ENCODE measurements at regions not wholly inside any gene's neighbourhood (a gene's known extent, or its start where the extent isn't known, plus 50 kb on each side); places are given as distances from the start of the nearest gene placed in this dataset.

DNA sequence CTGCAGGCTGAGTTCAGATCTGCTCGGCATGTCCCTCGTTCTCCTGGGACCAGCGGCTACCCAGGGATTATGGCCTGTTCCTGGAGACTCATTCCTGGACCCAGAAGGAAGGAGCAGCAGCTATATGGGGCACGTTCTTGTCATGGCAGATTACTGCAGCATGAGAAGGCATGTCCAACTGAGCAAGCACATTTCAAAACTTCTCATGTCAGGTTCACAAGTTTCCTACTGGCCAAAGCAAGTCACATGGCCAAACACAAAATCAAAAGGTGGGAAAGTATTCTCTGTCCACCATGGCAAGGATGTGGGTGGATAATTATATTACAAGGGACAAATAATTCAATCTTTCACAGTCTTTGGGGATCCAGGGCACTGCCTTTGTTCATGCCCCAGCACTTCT lies 71.9 kb upstream of the C15orf39 start:
- POLR2A ChIA-PET: no interaction called here
- peaks cover 4 to 56% (median 31%) of the 10 kb centered on the region in 4 experiments for H3K4me1 ChIP-seq (ENCODE audit: control extremely low read depth in 1 of 4, control insufficient read depth in 4 of 4, insufficient read depth in 4 of 4, low read length in 3 of 4)

DNA sequence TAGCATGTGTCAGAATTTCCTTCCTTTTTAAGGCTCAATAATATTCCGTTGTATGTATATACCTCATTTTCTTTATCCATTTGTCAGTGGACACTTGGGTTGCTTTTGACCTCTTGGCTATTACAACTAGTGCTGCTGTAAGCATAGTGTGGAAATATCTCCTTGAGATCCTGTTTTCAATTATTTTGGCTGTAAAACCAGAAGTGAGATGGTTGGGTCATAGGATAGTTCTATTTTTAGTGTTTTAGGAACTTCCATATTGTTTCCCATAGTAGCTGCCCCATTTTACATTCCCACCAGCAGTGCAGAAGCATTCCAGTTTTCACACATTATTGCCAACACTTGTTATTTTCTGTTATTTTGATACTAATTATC lies 70.4 kb upstream of the C15orf39 start:
- DNase-seq: no peak
- POLR2A ChIA-PET: interaction anchor here (0.8 to 0.9 kb wide), 2 partner anchors 8 to 88 kb away, joined by 3 read pairs; no protein-coding TSS in a partner anchor
- Histone ChIP-seq H3K27me3 (replicated peaks in 2 of 5; ENCODE audit: control insufficient read depth in 4 of 5, insufficient read depth in 5 of 5, low read length in 4 of 5) (no peaks in the 10 kb centered on the region), H3K9me3 (ENCODE audit: control extremely low read depth in 1 of 5, control insufficient read depth in 4 of 5, insufficient read depth in 2 of 5, low read depth in 1 of 5, low read length in 4 of 5) (no peaks in the 10 kb centered on the region), H3K27ac (ENCODE audit: insufficient read depth in 1 of 2, low read depth in 1 of 2, low read length in 2 of 2, poor library complexity in 1 of 2, severe bottlenecking in 2 of 2) (no peak overlapping the region), H3K4me1 (ENCODE audit: control extremely low read depth in 1 of 4, control insufficient read depth in 4 of 4, insufficient read depth in 4 of 4, low read length in 3 of 4) (peaks cover 2 to 54% (median 26%) of the 10 kb centered on the region in 4 experiments), H3K36me3 (ENCODE audit: control insufficient read depth in 4 of 4, insufficient read depth in 4 of 4, low read length in 3 of 4) (no peaks in the 10 kb centered on the region), H3K4me3 (ENCODE audit: control insufficient read depth in 1 of 7, extremely low read depth in 1 of 7, insufficient read depth in 4 of 7, low read depth in 2 of 7, low read length in 6 of 7) (peak overlapping the region in 3 of 7 experiments; percentile 5 to 35 (median 6))
- WGBS (ENCODE audit: insufficient coverage): no CpG with 5 or more reads among the region's 1 CpG
- CTCF ChIA-PET: interaction anchor here (1.1 to 4.7 kb wide), 3 partner anchors 13 to 68 kb away, joined by 3 to 15 read pairs (median 4); no protein-coding TSS in a partner anchor

More for the DNA sequence above, 71.9 kb upstream of the C15orf39 start:
- no peaks in the 10 kb centered on the region for H3K9me3 ChIP-seq (ENCODE audit: control extremely low read depth in 1 of 5, control insufficient read depth in 4 of 5, insufficient read depth in 2 of 5, low read depth in 1 of 5, low read length in 4 of 5)
- H3K4me3 ChIP-seq (ENCODE audit: control insufficient read depth in 1 of 7, extremely low read depth in 1 of 7, insufficient read depth in 4 of 7, low read depth in 2 of 7, low read length in 6 of 7): no peak overlapping the region
- DNase-seq: no peak
- WGBS (ENCODE audit: insufficient coverage): 96% methylated on average over 4 of the region's 4 CpGs
- no peaks in the 10 kb centered on the region for H3K27me3 ChIP-seq (replicated peaks in 2 of 5; ENCODE audit: control insufficient read depth in 4 of 5, insufficient read depth in 5 of 5, low read length in 4 of 5)
- CTCF ChIA-PET: interaction anchor here (0.6 to 4.7 kb wide), 13 partner anchors 14 to 93 kb away, joined by 3 to 15 read pairs (median 3); partner anchors contain the start of gene C15orf39
- no peak overlapping the region for H3K27ac ChIP-seq (ENCODE audit: insufficient read depth in 1 of 2, low read depth in 1 of 2, low read length in 2 of 2, poor library complexity in 1 of 2, severe bottlenecking in 2 of 2)
- H3K36me3 ChIP-seq (ENCODE audit: control insufficient read depth in 4 of 4, insufficient read depth in 4 of 4, low read length in 3 of 4): no peaks in the 10 kb centered on the region

DNA sequence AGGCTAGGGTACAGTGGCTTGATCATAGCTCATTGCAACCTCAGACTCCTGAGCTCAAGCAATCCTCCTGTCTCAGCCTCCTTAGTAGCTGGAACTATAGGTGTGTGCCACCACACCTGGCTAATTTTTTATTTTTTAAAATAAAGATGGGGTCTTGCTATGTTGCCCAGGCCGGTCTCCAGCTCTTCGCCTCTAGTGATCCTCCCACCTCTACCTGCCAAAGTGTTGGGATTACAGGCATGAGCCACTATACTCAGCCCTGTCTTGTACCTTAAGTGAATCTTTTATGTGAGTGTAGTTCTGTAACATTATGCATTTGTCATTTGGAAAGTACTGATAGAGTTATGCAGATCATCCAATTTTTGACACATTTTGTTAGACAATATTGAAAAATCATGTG lies 66.9 kb upstream of the C15orf39 start:
- no peak overlapping the region for H3K4me3 ChIP-seq (ENCODE audit: control insufficient read depth in 1 of 7, extremely low read depth in 1 of 7, insufficient read depth in 4 of 7, low read depth in 2 of 7, low read length in 6 of 7)
- no peaks in the 10 kb centered on the region for H3K9me3 ChIP-seq (ENCODE audit: control extremely low read depth in 1 of 5, control insufficient read depth in 4 of 5, insufficient read depth in 2 of 5, low read depth in 1 of 5, low read length in 4 of 5)
- no peak for DNase-seq
- no peak overlapping the region for H3K27ac ChIP-seq (ENCODE audit: insufficient read depth in 1 of 2, low read depth in 1 of 2, low read length in 2 of 2, poor library complexity in 1 of 2, severe bottlenecking in 2 of 2)
- peaks cover 5 to 35% (median 24%) of the 10 kb centered on the region in 4 experiments for H3K4me1 ChIP-seq (ENCODE audit: control extremely low read depth in 1 of 4, control insufficient read depth in 4 of 4, insufficient read depth in 4 of 4, low read length in 3 of 4)
- H3K36me3 ChIP-seq (ENCODE audit: control insufficient read depth in 4 of 4, insufficient read depth in 4 of 4, low read length in 3 of 4): no peaks in the 10 kb centered on the region
- H3K27me3 ChIP-seq (replicated peaks in 2 of 5; ENCODE audit: control insufficient read depth in 4 of 5, insufficient read depth in 5 of 5, low read length in 4 of 5): no peaks in the 10 kb centered on the region
- CTCF ChIA-PET: interaction anchor here (0.7 to 1.9 kb wide), 3 partner anchors 9 to 67 kb away, joined by 3 to 4 read pairs (median 3); no protein-coding TSS in a partner anchor
- WGBS (ENCODE audit: insufficient coverage): no CpG with 5 or more reads among the region's 2 CpGs
- POLR2A ChIA-PET: interaction anchor here (0.7 kb wide), 1 partner anchor 92 kb away, joined by 3 read pairs; no protein-coding TSS in a partner anchor

GRCh38 chr15:75136118-75136517 lies 65.6 kb upstream of the C15orf39 start:
- H3K4me3 ChIP-seq (ENCODE audit: control insufficient read depth in 1 of 7, extremely low read depth in 1 of 7, insufficient read depth in 4 of 7, low read depth in 2 of 7, low read length in 6 of 7): no peak overlapping the region

GRCh38 chr15:75136758-75137157 lies 64.9 kb upstream of the C15orf39 start:
- no peak for DNase-seq
- Histone ChIP-seq H3K4me3 (ENCODE audit: control insufficient read depth in 1 of 7, extremely low read depth in 1 of 7, insufficient read depth in 4 of 7, low read depth in 2 of 7, low read length in 6 of 7) (no peak overlapping the region), H3K27ac (ENCODE audit: insufficient read depth in 1 of 2, low read depth in 1 of 2, low read length in 2 of 2, poor library complexity in 1 of 2, severe bottlenecking in 2 of 2) (no peak overlapping the region), H3K4me1 (ENCODE audit: control extremely low read depth in 1 of 4, control insufficient read depth in 4 of 4, insufficient read depth in 4 of 4, low read length in 3 of 4) (peaks cover 5 to 20% (median 13%) of the 10 kb centered on the region in 4 experiments), H3K9me3 (ENCODE audit: control extremely low read depth in 1 of 5, control insufficient read depth in 4 of 5, insufficient read depth in 2 of 5, low read depth in 1 of 5, low read length in 4 of 5) (peaks cover 0 to 2% (median 0%) of the 10 kb centered on the region in 5 experiments), H3K36me3 (ENCODE audit: control insufficient read depth in 4 of 4, insufficient read depth in 4 of 4, low read length in 3 of 4) (no peaks in the 10 kb centered on the region), H3K27me3 (replicated peaks in 2 of 5; ENCODE audit: control insufficient read depth in 4 of 5, insufficient read depth in 5 of 5, low read length in 4 of 5) (no peaks in the 10 kb centered on the region)
- ChIA-PET CTCF (no interaction called here), POLR2A (no interaction called here)
- WGBS (ENCODE audit: insufficient coverage): 100% methylated on average over 2 of the region's 2 CpGs

More at GRCh38 chr15:75136118-75136517, 65.6 kb upstream of the C15orf39 start:
- Histone ChIP-seq H3K27me3 (replicated peaks in 2 of 5; ENCODE audit: control insufficient read depth in 4 of 5, insufficient read depth in 5 of 5, low read length in 4 of 5) (no peaks in the 10 kb centered on the region), H3K36me3 (ENCODE audit: control insufficient read depth in 4 of 4, insufficient read depth in 4 of 4, low read length in 3 of 4) (no peaks in the 10 kb centered on the region), H3K27ac (ENCODE audit: insufficient read depth in 1 of 2, low read depth in 1 of 2, low read length in 2 of 2, poor library complexity in 1 of 2, severe bottlenecking in 2 of 2) (no peak overlapping the region), H3K4me1 (ENCODE audit: control extremely low read depth in 1 of 4, control insufficient read depth in 4 of 4, insufficient read depth in 4 of 4, low read length in 3 of 4) (peaks cover 5 to 24% (median 17%) of the 10 kb centered on the region in 4 experiments), H3K9me3 (ENCODE audit: control extremely low read depth in 1 of 5, control insufficient read depth in 4 of 5, insufficient read depth in 2 of 5, low read depth in 1 of 5, low read length in 4 of 5) (peaks cover 0 to 2% (median 0%) of the 10 kb centered on the region in 5 experiments)
- WGBS (ENCODE audit: insufficient coverage): 17% methylated on average over 2 of the region's 3 CpGs
- ChIA-PET POLR2A (no interaction called here), CTCF (interaction anchor here (1.3 to 1.9 kb wide), 3 partner anchors 8 to 93 kb away, joined by 3 to 4 read pairs (median 4); no protein-coding TSS in a partner anchor)
- DNase-seq: no peak

DNA sequence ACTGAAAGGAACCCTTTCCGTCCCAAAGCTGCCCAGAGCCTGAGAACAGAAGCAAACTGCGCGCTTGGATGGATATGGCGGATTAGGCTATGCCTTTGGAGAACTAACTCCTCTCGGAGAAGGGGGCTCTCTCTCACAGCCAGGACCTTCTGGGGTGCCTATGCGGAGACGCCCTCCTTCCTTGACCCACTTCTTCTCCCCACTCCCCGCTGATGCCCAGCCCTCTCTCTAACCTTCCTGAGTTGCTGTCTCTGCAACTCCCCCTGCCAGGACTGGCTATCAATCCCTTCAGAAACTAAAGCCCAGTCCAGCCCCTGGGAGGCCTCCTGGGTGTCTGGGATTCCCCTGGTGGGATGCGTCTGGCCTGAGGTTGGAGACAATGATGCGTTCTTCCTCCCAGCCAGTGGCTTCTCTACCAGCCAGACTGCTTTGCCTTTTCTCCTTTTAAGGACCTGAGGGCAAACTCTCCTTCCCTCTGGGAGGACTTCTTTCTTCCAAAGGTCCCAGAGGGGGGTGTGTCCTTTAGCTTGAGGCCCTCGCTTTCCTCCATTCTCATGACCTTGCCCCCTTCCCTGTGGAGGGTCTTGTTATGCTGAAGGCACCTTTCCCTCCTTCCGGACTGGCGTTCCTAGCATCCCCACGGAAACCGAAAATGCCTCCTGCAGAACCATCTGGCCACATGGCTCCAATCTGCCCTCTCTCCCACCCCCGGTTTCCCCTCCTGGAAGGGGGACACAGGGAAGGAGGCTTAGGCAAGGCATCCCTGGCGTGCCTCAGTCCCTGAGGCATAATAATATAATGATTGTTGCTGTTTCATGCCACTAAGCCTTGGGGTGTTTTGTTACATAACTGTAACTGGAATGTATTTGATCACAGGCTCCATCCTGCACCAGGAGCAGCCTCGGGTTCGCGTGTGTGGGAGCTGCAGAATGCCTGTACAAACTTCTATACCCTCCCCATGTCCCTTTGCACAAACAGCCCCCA lies 63.4 kb upstream of the C15orf39 start:
- no peak for DNase-seq
- peaks cover 5 to 20% (median 13%) of the 10 kb centered on the region in 4 experiments for H3K4me1 ChIP-seq (ENCODE audit: control extremely low read depth in 1 of 4, control insufficient read depth in 4 of 4, insufficient read depth in 4 of 4, low read length in 3 of 4)
- no peak overlapping the region for H3K27ac ChIP-seq (ENCODE audit: insufficient read depth in 1 of 2, low read depth in 1 of 2, low read length in 2 of 2, poor library complexity in 1 of 2, severe bottlenecking in 2 of 2)
- no peak overlapping the region for H3K4me3 ChIP-seq (ENCODE audit: control insufficient read depth in 1 of 7, extremely low read depth in 1 of 7, insufficient read depth in 4 of 7, low read depth in 2 of 7, low read length in 6 of 7)
- ChIA-PET POLR2A (no interaction called here), CTCF (interaction anchor here (0.5 to 1.8 kb wide), 7 partner anchors 9 to 109 kb away, joined by 3 to 6 read pairs (median 3); no protein-coding TSS in a partner anchor)
- WGBS (ENCODE audit: insufficient coverage): 96% methylated on average over 12 of the region's 20 CpGs
- no peaks in the 10 kb centered on the region for H3K36me3 ChIP-seq (ENCODE audit: control insufficient read depth in 4 of 4, insufficient read depth in 4 of 4, low read length in 3 of 4)
- no peaks in the 10 kb centered on the region for H3K27me3 ChIP-seq (replicated peaks in 2 of 5; ENCODE audit: control insufficient read depth in 4 of 5, insufficient read depth in 5 of 5, low read length in 4 of 5)
- peaks cover 0 to 16% (median 11%) of the 10 kb centered on the region in 5 experiments for H3K9me3 ChIP-seq (ENCODE audit: control extremely low read depth in 1 of 5, control insufficient read depth in 4 of 5, insufficient read depth in 2 of 5, low read depth in 1 of 5, low read length in 4 of 5)

Measured in common myeloid progenitor, CD34-positive (primary cell).